H1 (cell line): ENCODE measurements at regions not wholly inside any gene's neighbourhood (a gene's known extent, or its start where the extent isn't known, plus 50 kb on each side); places are given as distances from the start of the nearest gene placed in this dataset.

Experiments used
- CTCF ChIA-PET: fragments of 300-600 bp; sonication (Branson Sonifier 250); formaldehyde crosslinking; loops from one replicate; lab custom pipeline; 2021; ENCODE audit not compliant: partially characterized antibody; lab: Charles Lee
- POLR2A ChIA-PET: fragments of 300-600 bp; sonication (Branson Sonifier 250); formaldehyde crosslinking; loops from one replicate; lab custom pipeline; 2021; ENCODE audit warnings: inconsistent platforms; ENCODE audit not compliant: partially characterized antibody; lab: Charles Lee
- DNase-seq, 2 experiments: peaks; one replicate each; pipeline versions ENCODE4 v3.0.0 to v3.0.0-alpha.2; 2010 to 2022; ENCODE audit warnings: low spot score in 2 of 2, low read depth in 1 of 2, mixed read lengths in 1 of 2
- FAIRE-seq: peaks from 2 replicates; lab custom pipeline; 2011; peaks lifted over from hg19 to GRCh38; lab: Jason Lieb, UNC
- H2AFZ ChIP-seq: 2 replicates; pipeline ENCODE4 v1.8.1; 2012; ENCODE audit warnings: low read length, inconsistent platforms
- H2AK5ac ChIP-seq: 2 replicates; pipeline ENCODE4 v1.6.1; 2013; ENCODE audit warnings: low read depth, low read length
- H2BK120ac ChIP-seq: replicated peaks from 2 replicates; pipeline ENCODE3; 2013; ENCODE audit warnings: low read depth, low read length, inconsistent platforms
- H2BK12ac ChIP-seq: 2 replicates; pipeline ENCODE4 v1.6.1; 2013; ENCODE audit warnings: low read depth, low read length
- H2BK15ac ChIP-seq: 2 replicates; pipeline ENCODE4 v1.6.1; 2013; ENCODE audit warnings: low read length
- H2BK20ac ChIP-seq: 2 replicates; pipeline ENCODE4 v1.6.1; 2013; ENCODE audit warnings: low read length
- H2BK5ac ChIP-seq: 2 replicates; pipeline ENCODE4 v1.6.1; 2013; ENCODE audit warnings: low read depth, low read length
- H3K14ac ChIP-seq: 2 replicates; pipeline ENCODE4 v1.6.1; 2013; ENCODE audit warnings: inconsistent platforms; ENCODE audit not compliant: insufficient read length
- H3K18ac ChIP-seq: 2 replicates; pipeline ENCODE4 v1.6.1; 2013; ENCODE audit warnings: low read length; ENCODE audit errors: extremely low read depth
- H3K23ac ChIP-seq: 2 replicates; pipeline ENCODE4 v1.6.1; 2013; ENCODE audit warnings: inconsistent platforms; ENCODE audit not compliant: insufficient read length
- H3K23me2 ChIP-seq: 2 replicates; pipeline ENCODE4 v1.6.1; 2013; ENCODE audit warnings: low read depth, low read length
- H3K27ac ChIP-seq: 2 replicates; pipeline ENCODE4 v1.6.1; 2011; ENCODE audit warnings: low read depth, low read length, inconsistent platforms
- H3K27me3 ChIP-seq, 4 experiments: replicated peaks in 1 of 4; 1 replicate in 1 of 4; 2 replicates in 3 of 4; pipeline versions ENCODE4 v1.6.1 to v1.8.1; 2011 to 2013; ENCODE audit warnings: low read length in 3 of 4, mild to moderate bottlenecking in 3 of 4, inconsistent platforms in 2 of 4, mixed read lengths in 2 of 4, moderate library complexity in 1 of 4; ENCODE audit not compliant: control insufficient read depth in 3 of 4, insufficient read depth in 3 of 4; ENCODE audit errors: extremely low read depth in 1 of 4
- H3K36me3 ChIP-seq, 4 experiments: 2 replicates each; pipeline versions ENCODE4 v1.6.1 to v1.8.1; 2011 to 2013; ENCODE audit warnings: mild to moderate bottlenecking in 4 of 4, low read length in 3 of 4, moderate library complexity in 2 of 4, control low read depth in 1 of 4, inconsistent platforms in 1 of 4; ENCODE audit not compliant: insufficient read depth in 4 of 4, control insufficient read depth in 2 of 4
- H3K4ac ChIP-seq: replicated peaks from 2 replicates; pipeline ENCODE3; 2013; ENCODE audit warnings: low read length, low read depth, mixed read lengths, inconsistent platforms; ENCODE audit not compliant: insufficient read length
- H3K4me1 ChIP-seq, 4 experiments: replicated peaks in 1 of 4; 1 replicate in 1 of 4; 2 replicates in 3 of 4; pipeline versions ENCODE4 v1.6.1 to v1.8.1; 2011 to 2013; ENCODE audit warnings: low read length in 3 of 4, inconsistent platforms in 2 of 4, mixed read lengths in 1 of 4; ENCODE audit not compliant: insufficient read depth in 4 of 4, control insufficient read depth in 3 of 4
- H3K4me2 ChIP-seq, 2 experiments: 2 replicates each; pipeline versions ENCODE4 v1.6.1 to v1.8.1; 2011 to 2013; ENCODE audit warnings: low read depth in 2 of 2, low read length in 2 of 2, control low read depth in 1 of 2, inconsistent platforms in 1 of 2, mild to moderate bottlenecking in 1 of 2; ENCODE audit not compliant: insufficient read depth in 1 of 2
- H3K4me3 ChIP-seq, 4 experiments: fragments of 200-600, 300-600 bp in 1 of 4; sonication (generic), shearing (Covaris generic), sonication (Bioruptor Twin) in 1 of 4; 2 replicates each; pipeline versions ENCODE4 v1.5.1 to v1.8.1; 2011 to 2016; ENCODE audit warnings: low read length in 4 of 4, low read depth in 3 of 4, control low read depth in 2 of 4, inconsistent platforms in 2 of 4, mild to moderate bottlenecking in 2 of 4, mixed read lengths in 1 of 4, moderate library complexity in 1 of 4; ENCODE audit not compliant: insufficient read depth in 2 of 4; ENCODE audit errors: extremely low read depth in 1 of 4
- H3K56ac ChIP-seq: replicated peaks from 2 replicates; pipeline ENCODE3; 2013; ENCODE audit warnings: low read depth, mild to moderate bottlenecking, mixed read lengths, low read length, inconsistent platforms; ENCODE audit not compliant: insufficient read length
- H3K79me1 ChIP-seq: 2 replicates; pipeline ENCODE4 v1.6.1; 2013; ENCODE audit warnings: low read depth, low read length, control low read depth
- H3K79me2 ChIP-seq, 2 experiments: 2 replicates each; pipeline versions ENCODE4 v1.6.1 to v1.8.1; 2012 to 2013; ENCODE audit warnings: low read length in 2 of 2, mild to moderate bottlenecking in 2 of 2, inconsistent platforms in 1 of 2; ENCODE audit not compliant: insufficient read depth in 2 of 2, control insufficient read depth in 1 of 2
- H3K9ac ChIP-seq, 4 experiments: replicated peaks in 1 of 4; 1 replicate in 1 of 4; 2 replicates in 3 of 4; pipeline versions ENCODE4 v1.6.1 to v1.8.1; 2011 to 2013; ENCODE audit warnings: low read depth in 3 of 4, low read length in 3 of 4, control low read depth in 2 of 4, mild to moderate bottlenecking in 2 of 4, moderate library complexity in 2 of 4, inconsistent platforms in 1 of 4; ENCODE audit errors: extremely low read depth in 1 of 4
- H3K9me3 ChIP-seq, 2 experiments: 2 replicates each; pipeline versions ENCODE4 v1.6.1 to v1.8.1; 2012 to 2013; ENCODE audit warnings: mild to moderate bottlenecking in 2 of 2, moderate library complexity in 2 of 2, control low read depth in 1 of 2, inconsistent platforms in 1 of 2, low read depth in 1 of 2, low read length in 1 of 2, mixed read lengths in 1 of 2; ENCODE audit not compliant: insufficient read depth in 2 of 2
- H4K20me1 ChIP-seq, 2 experiments: replicated peaks in 1 of 2; 2 replicates each; pipeline versions ENCODE3 to v1.8.1; 2011 to 2013; ENCODE audit warnings: inconsistent platforms in 2 of 2, low read length in 2 of 2, mild to moderate bottlenecking in 1 of 2; ENCODE audit not compliant: insufficient read depth in 2 of 2, control insufficient read depth in 1 of 2
- H4K5ac ChIP-seq: 2 replicates; pipeline ENCODE4 v1.6.1; 2013; ENCODE audit warnings: low read length, low read depth, mixed read lengths, inconsistent platforms; ENCODE audit not compliant: insufficient read length
- H4K8ac ChIP-seq: 2 replicates; pipeline ENCODE4 v1.8.0; 2013; ENCODE audit warnings: mild to moderate bottlenecking, moderate library complexity, low read length, inconsistent platforms; ENCODE audit not compliant: insufficient read depth; ENCODE audit errors: extremely low read depth
- H4K91ac ChIP-seq: replicated peaks from 2 replicates; pipeline ENCODE3; 2013; ENCODE audit warnings: low read length, mixed read lengths, inconsistent platforms; ENCODE audit not compliant: insufficient read length
- JUND ChIP-seq: IDR thresholded peaks from 2 replicates; pipeline ENCODE4 v1.6.1; 2011; ENCODE audit warnings: mild to moderate bottlenecking, improper control_type of control experiment, low read length
- RBBP5 ChIP-seq: IDR thresholded peaks from 2 replicates; pipeline ENCODE4 v1.7.1; 2012; ENCODE audit warnings: low read depth, mild to moderate bottlenecking, inconsistent platforms, low read length, moderate library complexity, borderline replicate concordance
- YY1 ChIP-seq: IDR thresholded peaks from 2 replicates; pipeline ENCODE4 v1.6.1; 2011; ENCODE audit warnings: low read depth, mild to moderate bottlenecking, low read length
- WGBS, 2 experiments: shearing (Covaris generic) in 1 of 2; methylation state at CpG; one replicate each; pipeline versions ENCODE4 v1.1.6 to v1.1.7; 2013 to 2015; ENCODE audit warnings: low lambda C conversion rate in 2 of 2, mixed read lengths in 2 of 2, inconsistent platforms in 1 of 2, low coverage in 1 of 2, missing lambda C conversion rate in 1 of 2; ENCODE audit not compliant: insufficient replicate concordance in 2 of 2, insufficient coverage in 1 of 2, insufficient read length in 1 of 2; ENCODE audit errors: extremely low coverage in 1 of 2, missing lambda C conversion rate in 1 of 2; 5-methylcytosine and 5-hydroxymethylcytosine counted together

DNA sequence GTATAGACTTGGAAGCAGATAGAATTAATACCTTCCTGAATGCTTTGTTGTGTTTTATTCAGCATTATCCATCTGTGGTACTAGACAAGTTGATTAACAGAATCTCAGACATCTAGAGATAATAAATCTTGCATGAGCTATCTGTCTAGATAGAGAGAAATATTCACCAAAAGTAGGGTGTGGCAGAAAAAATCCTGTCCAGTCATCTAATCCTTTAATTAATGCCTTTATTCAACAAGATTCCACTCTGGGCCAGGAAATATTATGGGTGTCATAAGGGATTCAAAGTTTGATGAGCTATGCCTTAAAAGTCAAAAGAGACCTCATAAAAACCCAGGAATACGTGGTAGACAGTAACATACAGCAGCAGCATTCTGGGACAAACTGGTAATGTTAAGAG, 601.2 kb downstream of the LMO4 start (continued):
- no peak for TF ChIP-seq YY1

DNA sequence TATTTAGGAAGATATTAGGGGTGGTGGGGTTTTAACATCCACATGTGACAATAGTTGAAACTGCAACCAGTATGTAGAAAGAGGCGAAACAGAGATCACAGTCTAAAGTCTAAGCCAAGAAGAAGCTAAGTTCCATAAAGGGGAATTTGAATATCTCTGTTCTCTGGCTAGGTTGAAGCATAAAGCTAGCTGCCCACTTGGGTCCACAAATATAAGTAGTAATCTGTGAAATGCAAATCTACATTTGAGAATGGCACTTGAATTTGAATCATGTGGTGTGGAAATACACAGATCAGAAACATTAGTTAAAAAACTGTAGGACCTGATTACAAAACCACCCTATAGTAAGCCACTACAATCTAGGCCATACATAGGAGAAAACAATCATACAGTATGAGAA, 602.1 kb downstream of the LMO4 start:
- Histone ChIP-seq H3K9ac (no peak overlapping the region), H3K18ac (no peak overlapping the region), H2BK5ac (no peak overlapping the region), H3K27ac (no peak overlapping the region), H3K23me2 (no peaks in the 10 kb centered on the region), H3K4ac (no peak overlapping the region), H2BK120ac (no peak overlapping the region), H2BK12ac (no peak overlapping the region), H3K4me2 (no peak overlapping the region), H3K56ac (no peak overlapping the region), H2BK15ac (no peak overlapping the region), H3K23ac (no peak overlapping the region), H3K79me2 (no peaks in the 10 kb centered on the region), H2AFZ (no peak overlapping the region), H3K79me1 (no peaks in the 10 kb centered on the region)
- CTCF ChIA-PET, result interaction anchor here (0.6 to 3.6 kb wide), 3 partner anchors 23 to 740 kb away, joined by 3 to 12 read pairs (median 3); no protein-coding TSS in a partner anchor
- WGBS, 2 experiments, result 43% methylated on average over 1 of the region's 1 CpG; no CpG with 5 or more reads in 1 of the 2 experiments
- FAIRE-seq, result no peak
- TF ChIP-seq RBBP5 (no peak), JUND (no peak)
- TF ChIP-seq, all 59 proteins: peak for 0
- no peak overlapping the region for H4K8ac ChIP-seq
- H2BK20ac ChIP-seq, result no peak overlapping the region
- no peaks in the 10 kb centered on the region for H4K20me1 ChIP-seq
- DNase-seq, result no peak
- no peak overlapping the region for H3K14ac ChIP-seq
- no peaks in the 10 kb centered on the region for H3K27me3 ChIP-seq
- H2AK5ac ChIP-seq, result no peak overlapping the region
- no peak overlapping the region for H4K91ac ChIP-seq
- no peak overlapping the region for H4K5ac ChIP-seq
- POLR2A ChIA-PET, result no interaction called here
- peaks cover 0 to 5% of the 10 kb centered on the region in 2 experiments; a peak in 1 of 4 replicates for H3K9me3 ChIP-seq
- no peaks in the 10 kb centered on the region for H3K4me1 ChIP-seq
- no peak overlapping the region for H3K4me3 ChIP-seq
- no peaks in the 10 kb centered on the region for H3K36me3 ChIP-seq
